Caki2 (cell line): ENCODE measurements at regions not wholly inside any gene's neighbourhood (a gene's known extent, or its start where the extent isn't known, plus 50 kb on each side); places are given as distances from the start of the nearest gene placed in this dataset.
"Not testable (repeated sequence)": the region's sequence is repeated elsewhere in the genome, so short reads cannot be mapped to it uniquely, and the experiment has no call there.

Experiments
- DNase-seq: peaks from one replicate; pipeline ENCODE4 v3.0.0-alpha.2; 2015; ENCODE audit warnings: low read depth
- in situ Hi-C: cut with HindIII; loops from 2 replicates; pipeline ENCODE4 v1.10.0; 2016; ENCODE audit warnings: low sequenced_read_pairs, low pct_unique_long_range_greater_than_20kb, mixed read lengths

- DNase-seq: no peak
- in situ Hi-C loops: no loop called here
Measured at GRCh38 chr2:139411236-139411635, 631.0 kb upstream of the NXPH2 start.

GRCh38 chr2:139410833-139411174, 630.6 kb upstream of the NXPH2 start:
- DNase-seq, in situ Hi-C loops: not testable (repeated sequence)

DNA sequence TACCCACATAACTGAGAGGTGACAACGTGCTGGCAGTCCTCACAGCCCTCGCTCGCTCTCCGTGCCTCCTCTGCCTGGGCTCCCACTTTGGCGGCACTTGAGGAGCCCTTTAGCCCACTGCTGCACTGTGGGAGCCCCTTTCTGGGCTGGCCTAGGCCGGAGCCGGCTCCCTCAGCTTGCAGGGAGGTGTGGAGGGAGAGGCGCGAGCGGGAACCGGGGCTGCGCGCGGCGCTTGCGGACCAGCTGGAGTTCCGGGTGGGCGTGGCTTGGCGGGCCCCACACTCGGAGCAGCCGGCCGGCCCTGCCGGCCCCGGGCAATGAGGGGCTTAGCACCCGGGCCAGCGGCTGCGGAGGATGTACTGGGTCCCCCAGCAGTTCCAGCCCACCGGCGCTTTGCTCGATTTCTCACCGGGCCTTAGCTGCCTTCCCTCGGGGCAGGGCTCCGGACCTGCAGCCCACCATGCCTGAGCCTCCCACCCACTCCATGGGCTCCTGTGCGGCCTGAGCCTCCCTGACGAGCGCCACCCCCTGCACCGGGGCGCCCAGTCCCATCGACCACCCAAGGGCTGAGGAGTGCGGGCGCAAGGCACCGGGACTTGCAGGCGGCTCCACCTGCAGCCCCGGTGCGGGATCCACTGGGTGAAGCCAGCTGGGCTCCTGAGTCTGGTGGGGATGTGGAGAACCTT, 630.1 kb upstream of the NXPH2 start:
- DNase-seq, in situ Hi-C loops: not testable (repeated sequence)

DNA sequence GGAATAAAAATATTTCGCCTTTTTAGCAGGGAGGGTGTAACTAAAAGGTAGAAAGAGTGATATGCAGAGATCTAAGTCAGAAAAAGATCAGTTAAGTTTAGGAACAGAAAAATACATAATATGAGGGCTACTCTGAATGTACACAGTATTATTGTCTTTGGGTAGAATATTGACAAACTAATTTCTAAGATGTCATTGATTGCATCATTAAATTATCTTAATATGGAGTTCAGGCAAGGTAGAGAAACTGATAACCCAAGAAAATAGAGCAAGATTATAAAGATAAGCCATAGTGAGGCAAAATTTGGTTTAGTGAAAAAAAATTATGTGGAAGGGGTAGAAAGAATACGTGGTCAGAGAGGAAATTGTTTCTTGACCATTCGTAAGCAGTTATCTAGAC, 629.0 kb upstream of the NXPH2 start:
- no peak for DNase-seq
- in situ Hi-C loops: no loop called here

DNA sequence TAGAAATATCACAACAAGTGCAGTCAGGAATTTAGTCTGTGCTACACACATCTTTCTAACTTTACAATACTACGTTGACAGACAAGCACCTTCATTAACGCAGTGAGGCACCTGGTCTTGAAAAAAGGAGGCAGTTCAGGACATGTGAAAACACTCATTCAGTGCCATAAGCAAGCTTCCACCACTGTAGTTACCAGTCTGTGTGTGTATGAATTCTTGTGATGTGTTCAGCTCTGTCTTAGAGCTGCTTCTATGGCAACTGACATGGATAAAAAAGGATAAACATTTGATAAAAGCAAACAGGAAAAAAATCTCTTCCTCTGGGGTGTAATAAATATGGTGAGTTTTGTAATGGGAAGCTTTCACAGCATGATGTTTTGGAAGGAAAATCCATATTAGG, 623.8 kb upstream of the NXPH2 start:
- in situ Hi-C loops: no loop called here
- no peak for DNase-seq

GRCh38 chr2:139394801-139395200, 614.6 kb upstream of the NXPH2 start:
- no peak for DNase-seq
- in situ Hi-C loops: no loop called here

DNA sequence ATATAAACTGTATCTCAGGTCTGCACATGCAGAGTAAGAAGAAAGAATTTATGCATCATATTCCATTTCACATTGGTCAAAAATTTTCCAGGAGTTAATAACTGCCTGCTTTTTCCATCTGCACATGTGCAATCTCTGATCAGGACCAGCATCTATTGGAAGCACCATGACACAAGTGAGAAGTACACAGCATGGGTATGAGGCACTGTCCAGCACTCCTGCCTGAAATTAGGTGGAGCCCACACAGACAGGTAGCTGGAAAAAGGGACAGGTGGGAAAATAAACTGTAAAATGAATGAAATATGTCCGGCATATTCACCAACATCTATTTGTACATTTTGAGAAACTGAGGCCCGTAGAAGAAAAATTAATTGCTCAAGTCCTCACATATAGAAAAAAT, 609.2 kb upstream of the NXPH2 start:
- DNase-seq: no peak
- in situ Hi-C loops: no loop called here

DNA sequence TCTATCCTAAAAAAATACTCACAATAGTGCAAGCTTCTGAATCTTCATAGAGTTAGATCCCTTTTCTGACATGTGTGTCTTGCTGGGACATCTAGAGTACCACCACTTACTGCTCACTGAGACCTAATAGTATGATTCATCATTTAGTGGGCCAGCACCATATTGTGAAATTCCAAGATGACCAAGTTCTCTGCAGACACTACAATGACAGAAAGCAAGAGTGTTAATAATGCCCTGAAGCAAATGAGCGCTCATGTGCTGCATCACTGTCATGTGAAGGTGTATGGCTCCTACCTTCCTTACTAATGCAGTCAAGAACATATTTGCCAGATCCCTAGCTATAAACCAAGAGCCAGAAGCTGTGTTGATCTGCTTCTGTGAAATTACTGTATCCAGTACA, 606.2 kb upstream of the NXPH2 start:
- no peak for DNase-seq

GRCh38 chr2:139383532-139383931, 603.3 kb upstream of the NXPH2 start:
- in situ Hi-C loops: no loop called here
- DNase-seq: no peak

More for the DNA sequence above, 606.2 kb upstream of the NXPH2 start:
- in situ Hi-C loops: no loop called here

- in situ Hi-C loops: no loop called here
- DNase-seq: no peak
Measured at GRCh38 chr2:139380051-139380450, 599.9 kb upstream of the NXPH2 start.

GRCh38 chr2:139378373-139378772, 598.2 kb upstream of the NXPH2 start:
- in situ Hi-C loops: no loop called here
- no peak for DNase-seq

- in situ Hi-C loops: no loop called here
- no peak for DNase-seq
Measured at GRCh38 chr2:139374296-139374850, 594.2 kb upstream of the NXPH2 start.

- in situ Hi-C loops: no loop called here
- no peak for DNase-seq
Measured at GRCh38 chr2:139369423-139370409, 589.5 kb upstream of the NXPH2 start.

DNA sequence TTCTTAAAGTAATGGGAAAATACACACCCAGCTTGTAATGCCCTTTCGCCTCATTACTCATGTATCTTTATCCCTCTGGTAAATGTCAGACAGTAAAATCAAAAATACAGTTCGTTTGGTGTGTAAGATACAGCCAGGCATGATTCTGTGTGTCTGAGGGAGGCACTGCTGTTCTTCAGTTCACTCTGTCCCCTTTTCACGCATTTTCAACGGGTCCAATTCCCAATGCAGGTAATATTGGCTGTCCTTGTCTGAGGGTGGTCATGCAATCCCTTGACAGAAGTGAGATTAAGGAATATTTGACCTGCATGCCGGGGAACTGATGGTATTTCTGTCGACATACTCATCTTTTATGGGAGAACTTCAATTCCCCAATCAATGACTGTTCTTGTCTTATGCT, 587.2 kb upstream of the NXPH2 start:
- in situ Hi-C loops: no loop called here
- no peak for DNase-seq

- in situ Hi-C loops: no loop called here
- DNase-seq: no peak
Measured at GRCh38 chr2:139366681-139367080, 586.5 kb upstream of the NXPH2 start.

- in situ Hi-C loops: no loop called here
- no peak for DNase-seq
Measured at GRCh38 chr2:139365189-139365588, 585.0 kb upstream of the NXPH2 start.

DNA sequence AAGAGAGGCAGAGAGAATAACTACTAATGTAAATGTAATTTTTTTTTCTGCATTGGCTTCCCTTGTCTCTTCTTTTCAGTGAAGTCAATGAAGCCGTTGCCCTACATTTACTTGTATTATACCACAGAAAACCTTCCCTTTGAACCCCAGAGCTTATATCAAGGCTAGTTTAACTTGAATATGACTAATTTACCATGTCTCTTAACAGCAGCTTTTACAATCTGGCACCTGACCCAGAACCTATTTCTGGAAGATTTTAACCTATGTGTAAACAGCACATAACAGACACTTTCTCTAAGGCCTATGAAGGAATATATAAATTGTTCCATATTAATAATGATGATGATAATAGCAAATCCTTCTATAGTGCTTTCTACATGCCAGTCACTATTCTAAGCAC, 580.5 kb upstream of the NXPH2 start:
- in situ Hi-C loops: no loop called here
- DNase-seq: no peak

DNA sequence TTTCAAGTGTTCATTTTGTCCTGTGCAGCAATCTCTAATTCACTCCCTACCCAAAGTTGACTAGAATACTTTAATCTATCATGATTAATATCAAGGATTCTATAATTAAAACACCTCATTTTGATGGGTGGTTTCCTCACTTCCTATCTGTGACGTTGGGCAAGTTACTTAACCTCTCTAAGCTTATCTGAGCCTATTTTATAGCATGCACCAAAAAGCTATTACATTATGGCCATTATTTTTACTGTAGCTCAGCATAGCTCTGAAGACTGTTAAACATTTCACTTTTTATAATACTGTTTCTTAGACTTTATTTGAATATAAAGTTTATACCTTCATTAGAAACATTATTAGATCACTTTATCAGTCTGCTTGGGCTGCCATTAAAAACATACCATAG, 579.6 kb upstream of the NXPH2 start:
- no peak for DNase-seq
- in situ Hi-C loops: no loop called here

DNA sequence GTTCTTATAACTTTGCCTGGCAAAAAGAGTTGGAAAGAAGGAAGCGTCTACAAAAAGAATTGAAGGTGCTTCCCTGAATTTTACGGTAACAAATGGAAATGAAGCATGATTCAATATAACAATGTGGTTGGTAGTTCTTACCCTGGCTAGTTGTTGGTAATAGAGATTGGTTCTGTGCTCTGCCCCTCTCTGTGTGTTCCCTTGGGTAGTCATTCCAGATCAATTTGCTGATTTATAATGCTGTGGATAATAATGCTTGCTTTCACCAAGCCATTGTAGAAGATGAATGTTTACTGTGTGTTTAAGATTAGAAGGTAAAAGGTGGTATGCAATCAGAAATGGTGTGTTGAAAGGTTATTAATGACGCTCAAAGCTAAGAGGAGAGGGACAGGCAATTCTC, 577.8 kb upstream of the NXPH2 start:
- in situ Hi-C loops: no loop called here
- no peak for DNase-seq
